ENCODE measurements at regions not wholly inside any gene's neighbourhood (a gene's known extent, or its start where the extent isn't known, plus 50 kb on each side); places are given as distances from the start of the nearest gene placed in this dataset.

GRCh38 chr6:23011615-23012014, 442.2 kb downstream of the HDGFL1 start:
- TF ChIP-seq GATA2 (IDR thresholded peaks at IDR 0.05; ENCODE audit: low read depth, low read length) = no peak
- TF ChIP-seq GATA3 (IDR thresholded peaks at IDR 0.05; ENCODE audit: low read depth, low read length) = no peak
